GM04504 (cell line): ENCODE measurements at regions not wholly inside any gene's neighbourhood (a gene's known extent, or its start where the extent isn't known, plus 50 kb on each side); places are given as distances from the start of the nearest gene placed in this dataset.
"Not testable (repeated sequence)": the region's sequence is repeated elsewhere in the genome, so short reads cannot be mapped to it uniquely, and the experiment has no call there.

Source experiments
- DNase-seq: peaks from one replicate; pipeline ENCODE4 v3.0.0-alpha.2; 2012; ENCODE audit warnings: low read depth

DNA sequence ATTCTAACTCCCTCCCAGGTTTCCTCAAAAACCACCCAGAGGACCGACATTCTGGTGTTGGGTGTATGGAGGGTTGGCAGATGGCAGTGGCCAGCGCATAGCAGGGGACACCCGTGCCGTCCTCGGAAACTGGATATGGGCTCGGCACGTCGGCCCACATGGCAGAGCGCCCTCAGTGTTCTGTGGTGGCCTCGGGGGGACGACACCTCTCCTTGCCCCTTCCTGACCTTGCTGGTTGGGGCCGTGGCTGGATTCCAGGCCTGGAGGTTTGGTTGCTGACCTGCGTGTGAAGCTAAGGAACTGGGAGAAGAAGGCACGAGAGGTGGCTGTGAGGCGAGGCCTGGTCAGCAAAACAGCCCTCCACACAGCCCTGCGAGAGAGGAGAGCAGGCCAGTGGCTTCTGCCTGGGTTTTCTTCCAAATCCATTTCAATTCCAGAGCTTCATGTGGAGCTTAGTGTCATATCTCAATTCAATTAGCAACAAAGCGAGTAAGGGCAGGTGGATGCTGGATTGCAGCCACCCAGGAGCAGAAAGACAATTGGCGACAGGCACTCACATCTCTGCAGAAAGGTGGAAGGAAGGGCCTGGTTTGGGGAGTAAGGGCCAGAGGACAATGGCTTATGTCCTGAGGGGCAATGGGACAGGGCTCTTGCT, 478.4 kb downstream of the BRD1 start:
- DNase-seq: no peak

DNA sequence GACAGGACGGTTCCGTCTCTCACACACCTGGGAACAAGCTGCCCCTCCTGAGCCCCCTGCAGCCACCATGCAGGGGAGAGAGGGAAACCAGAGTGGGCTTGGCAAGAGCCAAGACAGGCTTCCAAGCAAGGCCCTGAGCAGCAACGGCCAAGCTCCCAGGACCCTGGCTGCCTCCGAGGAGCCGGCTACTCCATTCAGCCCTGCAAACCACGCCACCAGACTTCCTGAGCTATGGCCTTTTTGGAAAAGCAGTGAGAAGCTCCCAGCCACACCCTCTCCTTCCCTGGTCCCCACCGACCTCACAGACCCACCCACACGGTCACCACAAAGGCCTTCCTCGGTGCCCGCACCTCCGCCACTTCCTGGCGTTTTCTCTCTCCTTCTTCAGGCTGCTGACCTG, 479.0 kb downstream of the BRD1 start:
- no peak for DNase-seq

DNA sequence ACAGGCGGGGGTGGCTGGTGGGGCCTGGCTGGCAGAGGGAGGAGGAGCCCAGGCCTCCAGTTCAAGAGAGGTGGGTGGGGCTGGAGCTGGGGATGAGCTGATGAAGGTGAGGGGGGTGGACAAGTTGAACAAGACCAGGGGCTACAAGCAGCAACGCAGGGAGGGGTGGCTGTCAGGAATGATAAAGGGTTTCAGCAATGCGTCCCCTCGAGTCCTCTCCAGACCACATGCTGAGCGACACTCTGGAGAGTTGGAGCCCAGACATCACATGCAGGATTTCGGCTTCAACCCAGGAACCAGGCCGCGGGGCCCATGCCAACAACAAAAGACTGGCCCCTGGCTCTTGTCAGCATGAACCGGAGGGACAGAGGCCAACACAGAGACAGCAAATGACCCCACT, 480.3 kb downstream of the BRD1 start:
- no peak for DNase-seq

DNA sequence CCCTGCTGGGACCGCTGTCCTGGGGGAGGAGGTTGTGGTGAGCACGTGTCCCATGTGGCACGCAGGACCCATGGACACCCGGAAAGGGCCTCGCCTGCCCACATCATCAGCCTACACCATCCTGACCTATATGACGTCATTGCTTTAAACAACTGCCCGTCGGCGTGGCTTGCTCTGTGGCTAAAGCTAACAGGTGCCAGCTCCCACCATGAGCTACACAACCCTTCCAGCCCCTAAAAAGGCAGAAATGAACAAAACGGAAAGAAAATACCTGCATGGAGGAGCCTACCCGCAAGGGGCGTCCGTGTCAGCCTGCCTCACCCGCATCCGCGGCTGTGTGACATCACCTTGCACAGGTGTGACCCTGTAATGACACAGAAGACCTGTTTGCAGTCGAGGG, 481.8 kb downstream of the BRD1 start:
- DNase-seq: no peak

DNA sequence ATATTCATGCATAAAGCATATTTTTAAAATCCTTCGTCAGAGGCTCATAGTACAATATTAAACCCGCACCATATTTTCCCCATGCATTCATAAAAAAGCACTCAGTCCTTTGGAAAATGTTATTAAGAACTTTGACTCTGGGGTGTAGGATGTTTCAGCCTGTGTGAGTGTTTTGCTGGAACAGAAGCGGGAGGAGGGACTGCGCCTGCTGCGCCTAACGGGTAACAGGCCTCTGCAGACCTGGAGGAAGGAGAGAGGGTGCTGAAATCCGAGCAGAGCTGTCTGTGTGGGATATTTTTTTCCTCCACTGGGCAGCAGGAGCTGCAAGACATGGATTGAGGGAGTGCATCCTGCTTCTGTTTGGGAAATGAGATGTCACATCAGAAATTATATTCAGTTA, 483.0 kb downstream of the BRD1 start:
- no peak for DNase-seq

DNA sequence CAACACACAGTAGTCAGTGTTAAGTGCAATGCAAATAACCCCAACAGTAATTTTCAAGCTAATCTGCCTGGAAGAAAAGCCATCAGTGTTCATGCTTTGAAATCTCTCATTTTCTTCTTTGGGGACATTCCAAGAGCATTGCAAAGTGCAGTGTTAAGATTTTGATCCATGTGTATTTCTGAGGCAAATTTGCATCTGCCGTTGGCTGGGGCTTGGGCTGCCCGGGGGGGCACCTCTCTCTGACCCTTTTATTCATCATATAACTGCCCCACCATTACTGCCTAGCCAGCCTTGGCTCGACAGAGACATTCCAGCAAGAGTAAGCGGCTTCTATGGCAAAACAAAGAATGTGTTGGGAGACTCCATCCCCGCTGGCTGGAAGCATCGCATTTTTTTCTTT, 483.5 kb downstream of the BRD1 start:
- DNase-seq: no peak

DNA sequence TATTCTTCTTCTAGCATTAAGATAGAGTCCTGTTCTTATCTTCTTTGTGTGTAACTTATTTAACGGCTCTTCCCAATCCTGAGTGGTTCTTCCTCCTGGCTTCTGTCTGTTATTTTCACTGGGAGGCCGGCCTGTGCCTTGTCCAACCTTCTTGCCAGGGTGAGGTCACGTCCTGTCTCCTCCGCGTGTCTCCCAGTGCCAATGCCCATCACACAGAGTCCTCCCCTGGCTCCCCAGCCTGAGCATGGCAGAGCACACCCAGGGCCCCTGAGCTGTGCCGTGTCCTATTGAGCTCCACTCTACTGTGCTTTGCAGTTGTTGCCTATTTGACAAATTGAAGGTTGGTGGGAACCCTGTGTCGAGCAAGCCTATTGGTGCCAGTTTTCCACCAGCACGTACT, 487.3 kb downstream of the BRD1 start:
- DNase-seq: no peak

DNA sequence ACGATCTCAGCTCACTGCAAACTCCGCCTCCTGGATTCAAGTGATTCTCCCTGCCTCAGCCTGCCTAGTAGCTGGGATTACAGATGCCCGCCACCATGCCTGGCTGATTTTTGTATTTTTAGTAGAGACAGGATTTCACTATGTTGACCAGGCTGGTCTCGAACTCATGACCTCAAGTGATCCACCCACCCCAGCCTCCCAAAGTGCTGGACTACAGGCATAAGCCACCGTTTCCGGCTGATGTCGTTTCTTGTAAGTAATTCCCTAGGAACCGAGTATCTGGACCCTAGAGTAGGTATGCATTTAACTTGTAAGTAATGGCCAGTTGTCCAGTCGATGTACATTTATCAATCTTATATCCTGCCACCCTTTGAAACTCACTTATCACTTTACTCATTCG, 491.2 kb downstream of the BRD1 start:
- not testable (repeated sequence) for DNase-seq

DNA sequence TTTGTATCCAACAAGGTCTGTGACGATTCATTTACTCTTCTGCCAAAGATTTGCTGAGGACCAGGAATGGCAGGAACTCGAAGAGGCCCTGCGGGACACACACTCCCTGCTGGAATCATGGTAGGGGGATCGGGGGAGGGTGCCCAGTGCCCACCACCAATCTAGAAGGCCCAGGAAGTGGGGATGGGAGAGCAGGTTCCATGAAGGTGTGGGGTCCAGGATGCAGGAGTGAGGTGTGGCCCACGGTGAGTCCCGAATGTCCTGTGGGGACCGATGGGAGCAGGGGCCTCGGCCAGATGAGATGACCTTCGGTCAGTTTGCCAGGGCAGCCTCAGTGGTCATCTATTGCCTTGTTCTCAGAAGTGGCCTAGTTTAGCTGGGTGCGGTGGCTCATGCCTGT, 492.7 kb downstream of the BRD1 start:
- DNase-seq: no peak

DNA sequence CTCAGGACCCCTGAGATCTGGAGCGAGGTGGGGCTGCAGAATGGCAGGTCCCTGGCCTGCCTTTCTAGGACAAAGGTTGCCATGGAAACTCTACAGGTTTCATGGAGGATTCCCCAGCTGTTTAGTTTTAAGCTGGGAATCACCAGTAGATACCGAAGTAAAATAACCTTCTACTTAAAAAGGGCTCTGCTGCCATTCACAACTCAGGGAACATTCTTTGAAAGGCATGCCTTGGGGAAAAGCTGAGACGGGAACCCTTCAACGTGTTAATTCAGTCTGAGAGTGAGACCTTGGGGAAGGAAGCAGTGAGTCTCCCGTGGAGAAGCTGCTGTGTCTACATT, 493.3 kb downstream of the BRD1 start:
- DNase-seq: no peak

DNA sequence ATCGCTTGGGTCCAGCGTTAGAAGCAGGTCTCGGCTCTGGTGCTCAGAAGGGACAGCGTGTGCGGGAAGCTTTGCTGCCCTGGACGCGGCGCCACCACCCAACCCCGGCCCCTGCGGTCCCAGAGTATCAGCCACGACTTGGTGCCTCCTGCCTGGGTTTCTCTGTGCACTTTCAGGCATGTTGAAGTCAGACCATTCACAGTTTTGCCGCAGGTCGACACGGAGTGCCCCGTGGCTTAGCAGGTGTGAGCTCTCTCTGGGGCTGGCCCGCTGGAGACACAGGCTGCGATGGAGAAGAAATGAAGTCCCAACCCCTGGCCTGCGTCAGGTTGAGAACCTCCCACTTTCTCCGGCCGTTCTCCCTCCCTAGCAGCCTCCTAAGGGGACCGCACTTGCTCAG, 494.5 kb downstream of the BRD1 start:
- DNase-seq: no peak

DNA sequence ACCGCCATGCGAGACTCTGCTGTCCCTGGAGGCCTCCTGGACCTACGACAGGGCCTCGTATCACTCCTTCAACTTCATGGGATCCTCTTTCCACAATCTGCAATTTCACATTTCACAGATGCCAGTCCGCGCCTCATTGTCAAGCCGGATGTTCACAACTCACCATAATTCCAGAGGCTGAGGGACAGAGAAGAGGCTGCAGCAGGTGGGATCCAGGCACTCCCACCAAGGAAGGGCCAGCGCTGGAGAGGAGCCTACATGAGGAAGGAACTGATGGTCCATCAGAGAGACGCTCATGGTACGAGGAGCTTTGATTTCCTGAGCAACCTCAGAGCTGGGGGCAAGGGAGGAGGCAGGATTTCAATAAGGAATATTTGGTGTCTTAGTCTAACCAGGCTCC, 495.0 kb downstream of the BRD1 start:
- no peak for DNase-seq

DNA sequence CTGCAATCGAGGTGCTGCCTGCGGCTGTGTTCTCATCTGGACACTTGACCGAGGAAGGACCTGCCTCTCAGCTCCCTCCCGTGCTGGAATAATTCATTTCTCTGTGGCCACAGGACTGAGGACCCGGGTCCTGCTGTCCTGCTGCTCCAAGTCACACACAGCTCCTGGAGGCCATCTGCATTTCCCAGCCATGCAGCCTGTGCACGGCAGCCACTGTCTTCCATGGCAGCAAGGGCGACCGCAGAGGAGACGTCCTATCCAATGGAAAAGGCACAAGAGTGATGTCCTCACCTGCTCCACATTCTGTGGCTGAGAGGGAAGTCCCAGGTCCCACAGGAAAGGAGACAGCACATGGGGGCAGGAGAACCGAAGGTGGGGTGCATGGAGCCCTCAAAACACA, 495.8 kb downstream of the BRD1 start:
- DNase-seq: no peak

DNA sequence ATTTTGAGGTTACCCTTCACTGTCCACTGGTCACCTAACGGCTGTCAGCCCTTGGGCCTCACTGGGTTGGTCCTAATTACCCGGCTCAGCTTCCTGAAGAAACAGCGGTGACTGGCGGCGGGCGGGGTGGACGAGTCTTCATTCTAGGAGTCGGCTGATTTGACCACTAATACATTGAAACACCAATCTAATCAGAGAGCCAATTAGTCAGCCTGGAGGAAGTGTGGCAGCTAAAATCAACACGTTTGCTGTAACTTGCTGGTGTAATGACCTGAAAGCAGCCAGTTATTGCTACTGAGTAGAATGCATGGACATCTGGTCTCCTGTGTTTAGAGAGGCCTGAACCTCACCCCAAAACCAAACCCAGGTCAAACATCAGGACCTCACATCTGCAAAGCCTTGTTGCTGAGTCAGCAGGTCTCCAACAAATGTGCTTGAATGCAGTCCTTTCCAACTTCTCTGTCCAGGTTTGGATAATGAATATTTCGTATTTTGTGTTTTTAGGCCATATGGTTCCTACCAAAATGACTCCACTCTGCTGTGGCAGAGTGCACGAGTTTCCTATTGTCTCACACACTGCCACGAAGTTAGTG, 496.4 kb downstream of the BRD1 start:
- no peak for DNase-seq

DNA sequence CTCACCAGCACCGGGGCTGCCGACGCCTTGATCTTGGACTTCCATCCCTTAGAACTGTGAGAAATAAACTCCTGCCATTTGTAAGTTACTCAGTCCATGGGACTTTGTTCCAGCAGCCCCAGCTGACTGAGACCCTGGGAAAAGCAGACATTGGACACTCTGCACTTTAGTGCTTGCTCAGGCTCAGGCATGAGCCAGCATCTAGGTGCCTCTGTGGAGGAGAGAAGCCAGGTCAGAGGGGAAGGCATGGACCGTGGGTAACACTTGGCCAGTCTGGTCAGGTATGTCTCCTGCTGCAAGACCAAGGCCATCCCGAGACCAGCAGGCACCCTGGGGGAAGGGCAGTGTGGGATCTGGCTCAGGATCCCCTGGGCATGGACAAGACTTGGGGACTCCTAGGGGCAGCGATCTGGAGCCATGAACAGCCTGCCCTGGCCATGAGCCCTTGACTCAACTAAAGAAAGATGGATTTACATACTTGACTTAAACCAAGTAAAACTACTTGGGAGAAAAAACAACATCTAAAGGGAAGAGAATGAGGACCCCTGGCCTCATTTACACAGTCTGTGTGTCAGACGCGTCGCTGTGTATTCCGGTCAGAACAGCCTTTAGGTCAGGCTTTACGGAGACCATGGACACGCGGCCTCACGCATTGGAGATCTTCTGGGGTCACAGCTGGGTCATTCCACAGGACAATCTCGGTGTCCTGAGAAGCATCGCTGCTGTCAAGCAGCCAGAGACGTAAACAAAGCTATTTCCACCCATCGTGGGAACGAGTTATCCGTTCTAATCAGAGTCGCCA, 497.1 kb downstream of the BRD1 start:
- no peak for DNase-seq

DNA sequence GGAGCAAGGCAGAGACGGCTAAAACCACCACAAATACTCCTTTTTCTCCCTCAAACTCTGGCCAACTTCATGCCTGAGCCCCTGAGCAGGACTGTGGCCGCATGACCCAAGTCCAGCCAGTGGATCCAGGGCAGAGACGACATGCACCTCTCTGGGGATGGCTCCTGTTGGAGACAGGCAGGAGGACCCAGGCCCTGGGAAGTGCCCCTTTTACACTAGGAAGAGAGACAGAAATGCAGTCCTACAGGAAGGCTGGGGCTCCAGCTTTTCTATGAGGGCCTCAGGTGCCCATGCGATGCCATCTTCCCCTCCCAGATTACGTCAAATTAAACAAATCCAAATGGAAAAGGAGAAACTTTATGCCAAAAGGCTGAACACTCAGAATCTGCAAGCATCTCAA, 498.0 kb downstream of the BRD1 start:
- DNase-seq: no peak

DNA sequence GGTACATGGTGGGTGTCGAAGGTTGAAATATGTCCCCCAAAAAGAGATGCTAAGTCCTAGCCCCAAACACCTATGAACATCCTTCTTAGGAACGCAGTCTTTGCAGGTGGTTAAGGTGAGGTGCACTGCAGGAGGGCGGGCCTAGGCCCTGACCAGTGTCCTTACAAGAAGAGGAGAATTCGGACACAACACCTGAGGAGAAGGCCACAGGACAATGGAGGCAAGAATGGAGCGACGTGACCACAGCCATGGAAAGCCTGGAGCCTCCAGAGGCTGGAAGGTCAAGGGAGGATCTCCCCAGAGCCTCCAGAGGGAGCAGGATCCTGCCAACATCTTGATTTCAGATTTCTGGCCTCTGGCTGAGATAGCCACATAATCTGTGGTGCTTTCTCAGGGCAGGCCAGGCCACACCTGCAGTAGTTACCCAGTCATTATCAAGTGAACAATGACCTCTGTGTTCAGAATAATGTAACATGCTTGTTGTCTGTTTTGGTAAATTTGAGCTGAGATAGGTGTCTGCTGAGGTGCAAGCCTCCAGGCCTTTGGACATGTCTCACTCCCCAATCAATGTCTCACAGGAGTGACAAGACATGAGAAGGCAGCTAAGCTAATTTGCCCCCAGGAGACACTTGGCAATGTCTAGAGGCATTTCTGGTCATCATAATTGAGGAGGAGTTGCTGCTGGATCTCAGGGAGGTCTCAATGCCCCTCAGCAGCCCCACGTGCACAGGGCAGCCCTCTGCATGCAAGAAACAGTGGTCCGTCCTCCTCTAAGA, 498.9 kb downstream of the BRD1 start:
- no peak for DNase-seq

DNA sequence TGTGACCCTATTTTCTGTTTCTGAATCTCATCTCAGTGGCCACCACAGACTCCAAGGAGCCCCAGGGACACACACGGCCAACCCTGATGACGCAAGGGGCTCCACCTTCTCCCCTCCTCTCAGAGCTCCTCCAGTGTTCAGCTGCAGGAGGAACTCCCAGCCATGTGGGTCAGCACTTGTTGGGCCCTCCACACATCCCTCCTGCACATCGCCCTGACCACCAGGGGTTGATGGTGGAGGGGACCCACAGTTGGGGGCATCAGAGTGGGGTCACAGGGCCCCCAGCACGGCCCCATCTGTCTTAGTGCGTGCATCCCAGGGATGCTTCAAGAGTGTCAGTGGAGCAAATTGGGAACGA, 499.6 kb downstream of the BRD1 start:
- no peak for DNase-seq

DNA sequence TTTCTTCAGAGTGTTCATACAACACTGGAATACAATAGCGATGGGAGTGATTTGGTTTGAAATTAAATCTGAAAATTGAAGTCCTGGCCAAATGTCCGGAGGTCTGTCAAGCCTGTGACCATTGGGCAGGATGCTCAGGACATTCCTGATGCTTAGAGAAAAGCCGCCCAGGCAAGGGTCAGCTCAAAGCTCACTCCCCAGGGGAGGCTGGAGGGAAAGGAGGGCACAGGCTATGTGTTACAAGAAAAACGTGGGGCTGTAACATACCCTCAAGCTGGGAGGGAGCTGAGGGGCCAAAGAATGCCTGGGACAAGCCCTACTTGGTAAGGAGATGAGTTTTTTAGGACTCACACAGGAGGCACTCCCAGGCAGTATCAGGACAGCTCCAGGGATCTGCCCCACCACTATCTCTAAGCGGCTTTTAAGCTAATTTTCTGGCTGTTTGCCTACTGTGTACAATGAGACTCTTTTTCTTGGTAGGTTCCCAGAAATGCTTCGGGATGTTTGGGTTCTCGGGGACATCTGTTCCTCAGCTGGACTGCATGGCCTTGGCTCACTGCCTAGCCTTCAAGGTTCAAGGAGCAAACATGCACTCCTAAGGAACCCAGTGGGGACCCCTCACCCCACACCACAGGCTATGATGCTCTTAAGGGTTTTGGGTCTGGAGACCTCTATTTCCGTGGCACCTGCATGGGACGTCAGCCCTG, 500.1 kb downstream of the BRD1 start:
- no peak for DNase-seq

DNA sequence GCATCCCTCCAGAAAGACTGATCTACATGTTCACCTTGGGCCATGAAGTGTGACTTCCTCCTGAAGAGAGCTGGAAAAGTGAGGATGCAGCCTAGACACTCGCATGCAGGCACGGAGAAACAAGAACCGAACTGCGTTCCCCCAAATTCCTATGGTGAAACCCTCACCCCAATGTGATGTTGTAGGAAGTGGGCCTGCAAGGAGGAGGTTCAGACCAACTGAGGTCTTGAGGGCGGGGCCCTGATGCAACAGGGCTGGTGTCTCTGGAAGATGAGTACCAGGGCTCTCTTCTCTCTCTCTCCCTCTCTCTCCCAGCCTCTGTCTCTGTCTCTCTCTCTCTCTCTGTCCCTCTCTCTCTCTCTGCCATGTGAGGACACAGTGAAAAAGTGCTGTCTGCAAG, 501.1 kb downstream of the BRD1 start:
- DNase-seq: no peak

DNA sequence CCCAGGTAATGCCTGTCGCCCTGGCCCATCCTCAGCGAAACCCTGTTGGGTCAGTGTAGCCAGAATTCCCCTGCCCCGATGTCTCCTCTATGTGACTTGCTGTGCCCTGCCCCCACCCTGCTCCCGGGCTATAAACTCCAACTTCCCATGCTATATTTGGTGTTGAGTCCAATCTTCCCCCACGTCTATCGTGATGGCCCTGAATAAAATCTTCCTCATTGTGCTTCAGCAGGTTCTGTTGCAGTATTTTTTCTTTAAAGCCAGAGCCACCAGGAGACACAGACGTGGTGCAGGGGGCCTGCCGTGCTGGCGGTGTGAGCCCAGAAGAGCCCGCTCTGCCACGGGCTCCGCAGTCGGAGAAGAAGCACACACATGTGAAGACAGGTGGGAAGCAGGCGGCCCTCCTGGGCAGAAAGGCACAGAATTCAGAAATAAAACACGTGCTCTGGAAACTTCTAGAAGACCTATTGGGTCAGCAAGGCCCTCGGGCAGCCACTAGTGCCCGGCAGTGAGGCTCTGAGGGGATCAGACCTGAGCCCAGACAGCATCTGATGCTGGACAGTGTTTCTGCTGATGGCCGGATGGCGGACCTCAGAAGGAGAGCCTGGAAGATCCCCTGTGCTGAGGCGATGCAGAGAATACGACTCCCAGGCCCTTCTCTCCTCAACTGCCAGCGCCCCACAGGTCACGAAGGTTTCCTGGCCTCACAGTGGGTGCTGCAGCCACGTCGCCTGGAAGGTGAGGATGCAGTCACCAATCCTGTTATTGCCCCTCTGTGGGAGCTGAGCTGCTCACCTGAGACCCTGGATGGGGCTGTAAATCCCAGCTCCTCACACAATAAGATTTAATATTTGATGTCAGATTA, 501.9 kb downstream of the BRD1 start:
- DNase-seq: no peak
